Brain microvascular endothelial cell (primary cell): ENCODE measurements at regions not wholly inside any gene's neighbourhood (a gene's known extent, or its start where the extent isn't known, plus 50 kb on each side); places are given as distances from the start of the nearest gene placed in this dataset.

ENCODE experiments used
- DNase-seq: peaks from one replicate; pipeline ENCODE4 v3.0.0-alpha.2; 2020
- H3K27ac ChIP-seq: fragments of 250-450 bp; sonication (Bioruptor Pico); 2 replicates; pipeline ENCODE4 v1.5.1; 2020; ENCODE audit warnings: mild to moderate bottlenecking, moderate library complexity
- H3K27me3 ChIP-seq: fragments of 250-450 bp; sonication (Bioruptor Pico); replicated peaks from 2 replicates; pipeline ENCODE4 v1.5.1; 2020; ENCODE audit warnings: mild to moderate bottlenecking
- H3K36me3 ChIP-seq: fragments of 250-450 bp; sonication (Bioruptor Pico); replicated peaks from 2 replicates; pipeline ENCODE4 v1.5.1; 2020; ENCODE audit warnings: mild to moderate bottlenecking
- H3K4me3 ChIP-seq: 2 replicates; pipeline ENCODE4 v1.5.1; 2011; ENCODE audit warnings: low read depth, mild to moderate bottlenecking, control low read depth, low read length, moderate library complexity
- in situ Hi-C: cut with HindIII; loops from 2 replicates; pipeline ENCODE4 v1.10.0; 2017; ENCODE audit warnings: low sequenced_read_pairs, low pct_ligation_motif_present
- TF ChIP-seq, protein P1 (sequence below): IDR thresholded peaks from 2 replicates; pipeline ENCODE4 v1.5.1; 2011; ENCODE audit warnings: low read depth, mild to moderate bottlenecking, moderate library complexity, low read length, control low read depth, inconsistent platforms; ENCODE audit errors: missing control alignments

DNA sequence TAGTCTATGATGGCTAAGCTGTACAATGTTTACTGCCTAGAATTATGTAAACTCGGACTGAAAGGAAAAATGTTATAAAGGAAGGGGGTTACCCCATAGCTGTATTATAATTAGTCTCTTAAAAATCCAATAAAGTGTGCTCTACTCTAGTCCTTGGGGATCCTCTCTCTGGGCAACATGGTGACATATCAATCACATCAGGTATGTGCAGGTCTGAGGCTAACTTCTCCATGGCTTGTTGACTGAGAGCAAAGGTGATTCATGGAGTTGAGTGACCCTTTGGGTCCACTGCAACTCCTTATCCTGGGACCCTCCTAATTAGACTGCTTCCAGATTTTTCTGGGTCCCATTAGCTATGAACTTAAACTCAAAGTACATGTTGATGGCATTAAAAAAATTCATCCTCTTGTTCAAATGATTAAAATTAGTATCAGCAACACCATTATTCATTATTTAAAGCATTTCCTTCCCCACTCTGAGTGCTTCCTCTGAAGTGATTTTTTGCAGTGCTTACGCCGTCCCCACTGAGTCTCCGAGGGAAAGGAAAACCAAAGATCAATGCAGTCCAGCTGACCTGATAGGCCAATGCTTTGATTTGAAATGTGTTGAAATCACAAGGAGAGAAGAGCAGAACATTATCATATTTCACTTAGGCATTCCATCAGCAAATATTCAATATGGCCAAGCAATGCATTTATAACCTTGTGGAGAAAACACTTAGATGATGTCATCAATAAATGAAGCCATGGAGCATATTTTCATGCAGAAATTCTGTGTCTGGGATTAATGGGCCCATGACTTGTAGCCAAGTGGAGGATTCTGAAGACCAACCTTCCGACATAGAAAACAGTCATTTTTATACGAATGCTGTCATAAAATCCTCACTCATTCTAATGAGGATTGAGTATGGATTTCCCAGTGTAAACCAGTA, 161.7 kb upstream of the CRBN start:
- Histone ChIP-seq H3K27me3 (no peaks in the 10 kb centered on the region), H3K36me3 (no peaks in the 10 kb centered on the region), H3K27ac (no peak overlapping the region), H3K4me3 (no peak overlapping the region)
- TF ChIP-seq, protein P1, sequence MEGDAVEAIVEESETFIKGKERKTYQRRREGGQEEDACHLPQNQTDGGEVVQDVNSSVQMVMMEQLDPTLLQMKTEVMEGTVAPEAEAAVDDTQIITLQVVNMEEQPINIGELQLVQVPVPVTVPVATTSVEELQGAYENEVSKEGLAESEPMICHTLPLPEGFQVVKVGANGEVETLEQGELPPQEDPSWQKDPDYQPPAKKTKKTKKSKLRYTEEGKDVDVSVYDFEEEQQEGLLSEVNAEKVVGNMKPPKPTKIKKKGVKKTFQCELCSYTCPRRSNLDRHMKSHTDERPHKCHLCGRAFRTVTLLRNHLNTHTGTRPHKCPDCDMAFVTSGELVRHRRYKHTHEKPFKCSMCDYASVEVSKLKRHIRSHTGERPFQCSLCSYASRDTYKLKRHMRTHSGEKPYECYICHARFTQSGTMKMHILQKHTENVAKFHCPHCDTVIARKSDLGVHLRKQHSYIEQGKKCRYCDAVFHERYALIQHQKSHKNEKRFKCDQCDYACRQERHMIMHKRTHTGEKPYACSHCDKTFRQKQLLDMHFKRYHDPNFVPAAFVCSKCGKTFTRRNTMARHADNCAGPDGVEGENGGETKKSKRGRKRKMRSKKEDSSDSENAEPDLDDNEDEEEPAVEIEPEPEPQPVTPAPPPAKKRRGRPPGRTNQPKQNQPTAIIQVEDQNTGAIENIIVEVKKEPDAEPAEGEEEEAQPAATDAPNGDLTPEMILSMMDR = no peak
- in situ Hi-C loops = no loop called here
- DNase-seq = no peak

DNA sequence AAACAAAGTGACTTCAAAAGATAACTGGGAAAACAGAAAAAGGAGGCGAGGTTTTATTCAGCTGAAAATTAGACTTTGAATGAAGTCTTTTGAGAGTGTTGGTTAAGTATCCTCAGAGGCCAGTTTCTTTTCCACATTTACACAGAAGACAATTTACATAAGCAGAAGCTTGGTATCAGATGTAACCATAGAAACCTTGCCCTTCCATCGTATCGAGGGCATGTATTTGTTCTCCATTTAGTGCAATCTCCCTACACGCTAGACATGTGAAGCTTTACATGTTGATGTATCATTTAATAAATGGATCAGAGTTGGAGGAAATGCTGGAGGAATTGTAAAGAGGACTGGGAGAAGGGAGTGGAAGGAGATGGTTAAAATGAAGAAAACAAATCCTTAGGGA, 161.0 kb upstream of the CRBN start:
- H3K4me3 ChIP-seq = no peak overlapping the region
- DNase-seq = no peak
- no peaks in the 10 kb centered on the region for H3K27me3 ChIP-seq
- no peaks in the 10 kb centered on the region for H3K36me3 ChIP-seq
- TF ChIP-seq, protein P1 = no peak
- H3K27ac ChIP-seq = no peak overlapping the region
- in situ Hi-C loops = no loop called here

DNA sequence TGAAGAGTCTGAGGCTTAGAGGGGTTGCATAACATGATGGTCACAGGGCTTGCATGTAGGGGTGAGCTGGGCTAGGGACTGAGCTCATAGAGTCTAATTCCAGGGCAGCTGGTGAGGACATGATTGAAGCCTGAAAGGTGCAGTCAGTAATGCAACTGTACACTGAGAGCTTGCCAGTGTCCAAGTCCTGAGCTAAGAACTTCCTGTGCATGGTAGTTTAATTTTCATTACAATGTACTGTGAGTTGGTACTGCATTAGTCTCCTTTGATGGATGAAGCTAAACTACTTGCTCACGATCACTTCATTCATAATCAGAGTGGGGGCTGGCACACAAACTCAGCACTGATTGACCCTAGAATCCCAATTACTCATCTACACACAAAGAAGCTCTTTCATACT, 156.4 kb upstream of the CRBN start:
- no peak for DNase-seq
- in situ Hi-C loops = no loop called here

DNA sequence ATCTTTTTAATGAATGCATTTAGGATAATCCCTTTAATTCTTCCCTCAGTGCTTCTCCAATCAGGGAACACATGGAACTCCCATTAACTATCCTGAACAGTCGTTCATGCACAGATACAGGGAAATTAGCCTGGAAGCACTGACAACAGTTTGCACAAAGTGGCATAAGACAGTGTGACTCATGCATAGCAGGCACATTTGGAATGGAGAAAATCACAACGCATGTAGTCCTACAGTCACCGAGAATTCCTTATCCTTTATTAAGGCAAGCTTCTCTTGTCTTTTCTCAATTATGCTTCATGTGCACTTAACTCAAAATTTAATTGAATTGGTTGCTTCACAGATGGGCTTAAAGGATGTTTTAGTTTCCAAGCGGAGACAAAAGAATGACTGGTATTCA, 155.0 kb upstream of the CRBN start:
- H3K27me3 ChIP-seq = no peaks in the 10 kb centered on the region
- no peak for DNase-seq
- in situ Hi-C loops = no loop called here
- H3K36me3 ChIP-seq = no peaks in the 10 kb centered on the region
- no peak overlapping the region for H3K4me3 ChIP-seq
- no peak overlapping the region for H3K27ac ChIP-seq
- TF ChIP-seq, protein P1 = no peak

More for the DNA sequence above, 156.4 kb upstream of the CRBN start:
- no peaks in the 10 kb centered on the region for H3K27me3 ChIP-seq
- no peak overlapping the region for H3K4me3 ChIP-seq
- no peak overlapping the region for H3K27ac ChIP-seq
- no peaks in the 10 kb centered on the region for H3K36me3 ChIP-seq
- TF ChIP-seq, protein P1 = no peak

DNA sequence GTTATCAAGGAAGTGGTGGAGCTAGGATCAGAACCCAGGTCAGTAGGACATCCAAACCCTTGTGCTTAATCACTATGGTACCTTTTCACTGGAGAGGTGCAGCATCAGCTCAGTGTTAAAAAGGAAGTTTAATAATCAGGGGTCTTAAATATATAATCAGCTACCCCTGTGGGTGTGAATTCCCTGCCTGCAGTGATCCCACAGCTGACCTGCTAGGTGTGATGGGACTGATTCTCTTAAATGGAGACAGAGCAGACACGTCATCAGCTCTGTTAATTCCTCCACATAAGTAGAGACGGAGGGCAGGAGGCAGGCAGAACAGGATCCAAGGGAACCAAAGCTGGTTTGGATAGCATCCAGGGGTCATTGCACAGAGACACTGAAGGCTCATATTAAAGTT, 154.1 kb upstream of the CRBN start:
- H3K27me3 ChIP-seq = no peaks in the 10 kb centered on the region
- no peaks in the 10 kb centered on the region for H3K36me3 ChIP-seq
- no peak for DNase-seq
- H3K27ac ChIP-seq = no peak overlapping the region
- TF ChIP-seq, protein P1 = no peak
- no peak overlapping the region for H3K4me3 ChIP-seq
- in situ Hi-C loops = no loop called here
